OCI-LY7 (cell line): ENCODE measurements at regions not wholly inside any gene's neighbourhood (a gene's known extent, or its start where the extent isn't known, plus 50 kb on each side); places are given as distances from the start of the nearest gene placed in this dataset.

ENCODE experiments used
- BruUV-seq: library from RNA; stranded (reverse); fragments of 400-500 nt; replicated peaks from 2 replicates; lab custom pipeline; 2021; lab: Mats Ljungman, UMichigan
- CTCF ChIA-PET: fragments of 300-600 bp; sonication (Branson Sonifier 250); formaldehyde crosslinking; loops from one replicate; lab custom pipeline; 2022; ENCODE audit warnings: antibody characterized with exemption; ENCODE audit not compliant: unreplicated experiment; lab: Charles Lee
- POLR2A ChIA-PET: fragments of 300-600 bp; sonication (Branson Sonifier 250); formaldehyde crosslinking; loops from one replicate; lab custom pipeline; 2022; ENCODE audit warnings: antibody characterized with exemption; lab: Charles Lee
- DNase-seq: peaks from one replicate; pipeline ENCODE4 v3.0.0-alpha.2; 2015; ENCODE audit warnings: low spot score
- H2AFZ ChIP-seq: fragments of 200-600 bp; sonication (generic), shearing (Covaris generic); 2 replicates; pipeline ENCODE4 v1.6.1; 2014; ENCODE audit warnings: mild to moderate bottlenecking, antibody characterized with exemption, low read length, moderate library complexity
- H3K27ac ChIP-seq: fragments of 200-600 bp; sonication (generic); 2 replicates; pipeline ENCODE4 v1.5.1; 2014; ENCODE audit warnings: mixed run types, low read depth, mild to moderate bottlenecking, moderate library complexity, low read length, inconsistent platforms; ENCODE audit not compliant: poor library complexity, severe bottlenecking
- H3K36me3 ChIP-seq: fragments of 200-600 bp; sonication (generic); 2 replicates; pipeline ENCODE4 v1.6.1; 2014; ENCODE audit warnings: mild to moderate bottlenecking, antibody characterized with exemption, low read length, moderate library complexity, mixed read lengths; ENCODE audit not compliant: insufficient read depth
- H3K4me1 ChIP-seq: fragments of 200-600 bp; sonication (generic); 2 replicates; pipeline ENCODE4 v1.5.1; 2014; ENCODE audit warnings: mild to moderate bottlenecking, low read length; ENCODE audit not compliant: insufficient read depth, poor library complexity, severe bottlenecking
- H3K4me2 ChIP-seq: fragments of 200-600 bp; sonication (generic); 2 replicates; pipeline ENCODE4 v1.6.1; 2014; ENCODE audit warnings: mild to moderate bottlenecking, low read length
- H3K4me3 ChIP-seq: fragments of 200-600 bp; sonication (generic); 2 replicates; pipeline ENCODE4 v1.5.1; 2014; ENCODE audit warnings: mild to moderate bottlenecking, low read depth, low read length; ENCODE audit not compliant: poor library complexity, severe bottlenecking
- H3K79me2 ChIP-seq: fragments of 200-600 bp; sonication (generic); 2 replicates; pipeline ENCODE4 v1.6.1; 2016; ENCODE audit warnings: low read depth, mild to moderate bottlenecking, low read length, moderate library complexity, mixed read lengths; ENCODE audit not compliant: insufficient read depth
- H3K9me2 ChIP-seq: fragments of 200-600 bp; sonication (generic); 2 replicates; pipeline ENCODE4 v1.6.1; 2016; ENCODE audit warnings: mild to moderate bottlenecking, low read length, mixed read lengths; ENCODE audit not compliant: insufficient read depth
- H3K9me3 ChIP-seq: fragments of 200-600 bp; sonication (generic); 2 replicates; pipeline ENCODE4 v1.6.1; 2014; ENCODE audit warnings: mild to moderate bottlenecking, mixed run types, low read length, mixed read lengths
- H4K20me1 ChIP-seq: fragments of 200-600 bp; sonication (generic); 2 replicates; pipeline ENCODE4 v1.6.1; 2014; ENCODE audit warnings: mild to moderate bottlenecking, antibody characterized with exemption, low read length, moderate library complexity, mixed read lengths; ENCODE audit not compliant: insufficient read depth
- CTCF ChIP-seq: fragments of 200-600 bp; sonication (generic); conservative IDR thresholded peaks from 2 replicates; pipeline ENCODE4 v1.5.1; 2014; ENCODE audit warnings: mild to moderate bottlenecking, antibody characterized with exemption, low read length, moderate library complexity, mixed read lengths
- EZH2phosphoT487 ChIP-seq: fragments of 200-600 bp; sonication (generic); IDR thresholded peaks from 2 replicates; pipeline ENCODE4 v1.6.1; 2018; ENCODE audit warnings: low read depth, borderline replicate concordance, mild to moderate bottlenecking, mixed run types, antibody characterized with exemption, low read length, moderate library complexity, mixed read lengths
- intact Hi-C: fragments of 100-400 bp; cut with micrococcal nuclease; formaldehyde crosslinking; loops from one replicate; pipeline ENCODE4 v1.10.0; 2022; ENCODE audit not compliant: unreplicated experiment

- no peak overlapping the region for H3K4me3 ChIP-seq
- no peaks in the 10 kb centered on the region for H3K79me2 ChIP-seq
- TF ChIP-seq CTCF (no peak), EZH2phosphoT487 (no peak)
- no peaks in the 10 kb centered on the region for H3K4me1 ChIP-seq
- POLR2A ChIA-PET = interaction anchor here (1.0 kb wide), 1 partner anchor 28 kb away, joined by 4 read pairs; no protein-coding TSS in a partner anchor
- H3K27ac ChIP-seq = no peak overlapping the region
- H3K36me3 ChIP-seq = no peaks in the 10 kb centered on the region
- H3K9me2 ChIP-seq = no peaks in the 10 kb centered on the region
- no peak overlapping the region for H3K4me2 ChIP-seq
- BruUV-seq = no TSS peak
- no peaks in the 10 kb centered on the region for H3K9me3 ChIP-seq
- intact Hi-C loops = no loop called here
- CTCF ChIA-PET = no interaction called here
- no peaks in the 10 kb centered on the region for H4K20me1 ChIP-seq
- no peak overlapping the region for H2AFZ ChIP-seq
- no peak for DNase-seq
Observed at GRCh38 chr10:59064080-59064692, 112.3 kb upstream of the PHYHIPL start.

- DNase-seq = no peak
- H3K4me3 ChIP-seq = no peak overlapping the region
- CTCF ChIA-PET = no interaction called here
- no TSS peak for BruUV-seq
- no peaks in the 10 kb centered on the region for H3K79me2 ChIP-seq
- H3K4me2 ChIP-seq = no peak overlapping the region
- intact Hi-C loops = no loop called here
- no peak overlapping the region for H2AFZ ChIP-seq
- POLR2A ChIA-PET = interaction anchor here (0.5 to 1.0 kb wide), 2 partner anchors 27 to 787 kb away, joined by 3 to 4 read pairs; no protein-coding TSS in a partner anchor
- no peaks in the 10 kb centered on the region for H3K9me2 ChIP-seq
- H4K20me1 ChIP-seq = no peaks in the 10 kb centered on the region
- H3K9me3 ChIP-seq = no peaks in the 10 kb centered on the region
- no peaks in the 10 kb centered on the region for H3K36me3 ChIP-seq
- H3K4me1 ChIP-seq = no peaks in the 10 kb centered on the region
- H3K27ac ChIP-seq = no peak overlapping the region
- TF ChIP-seq CTCF = no peak
- TF ChIP-seq EZH2phosphoT487 = no peak
Observed at GRCh38 chr10:59064759-59065539, 111.5 kb upstream of the PHYHIPL start.
